SKM-1 treated with dmso at 0.1 percent for 144 hours (cell line): ENCODE measurements at regions not wholly inside any gene's neighbourhood (a gene's known extent, or its start where the extent isn't known, plus 50 kb on each side); places are given as distances from the start of the nearest gene placed in this dataset.

Experiments used
- DNase-seq: peaks from one replicate; lab custom pipeline; 2025; ENCODE audit not compliant: unreplicated experiment; lab: John Stamatoyannopoulos, UW

- DNase-seq: no peak
These were observed 414.9 kb downstream of the COG6 start for GRCh38 chr13:40070357-40070756.

- DNase-seq: no peak
These were observed 417.2 kb downstream of the COG6 start for GRCh38 chr13:40072663-40073120.

GRCh38 chr13:40074338-40074737, 418.9 kb downstream of the COG6 start:
- DNase-seq: no peak

- DNase-seq: no peak
These were observed 419.8 kb downstream of the COG6 start for GRCh38 chr13:40075281-40075680.

GRCh38 chr13:40076765-40077362, 421.4 kb downstream of the COG6 start:
- no peak for DNase-seq

GRCh38 chr13:40077396-40078027, 422.1 kb downstream of the COG6 start:
- DNase-seq: no peak

GRCh38 chr13:40079721-40080120, 424.3 kb downstream of the COG6 start:
- no peak for DNase-seq

GRCh38 chr13:40080676-40081075, 425.2 kb downstream of the COG6 start:
- DNase-seq: no peak

- no peak for DNase-seq
These were observed 427.2 kb downstream of the COG6 start for GRCh38 chr13:40082639-40083038.

GRCh38 chr13:40083841-40084240, 428.4 kb downstream of the COG6 start:
- no peak for DNase-seq

- no peak for DNase-seq
These were observed 429.5 kb downstream of the COG6 start for GRCh38 chr13:40084934-40085333.

- no peak for DNase-seq
These were observed 431.9 kb downstream of the COG6 start for GRCh38 chr13:40087091-40088002.

GRCh38 chr13:40094056-40094455, 438.6 kb downstream of the COG6 start:
- no peak for DNase-seq

- no peak for DNase-seq
These were observed 440.4 kb downstream of the COG6 start for GRCh38 chr13:40095695-40096356.

- no peak for DNase-seq
These were observed 441.0 kb downstream of the COG6 start for GRCh38 chr13:40096357-40096901.

- no peak for DNase-seq
These were observed 442.8 kb downstream of the COG6 start for GRCh38 chr13:40098246-40098645.

- DNase-seq: no peak
These were observed 446.4 kb downstream of the COG6 start for GRCh38 chr13:40101708-40102359.

- no peak for DNase-seq
These were observed 446.9 kb downstream of the COG6 start for GRCh38 chr13:40102360-40102727.

GRCh38 chr13:40102854-40103253, 447.4 kb downstream of the COG6 start:
- DNase-seq: no peak

GRCh38 chr13:40103864-40104263, 448.4 kb downstream of the COG6 start:
- DNase-seq: no peak

GRCh38 chr13:40105231-40105630, 449.8 kb downstream of the COG6 start:
- no peak for DNase-seq
